ENCODE measurements at regions not wholly inside any gene's neighbourhood (a gene's known extent, or its start where the extent isn't known, plus 50 kb on each side); places are given as distances from the start of the nearest gene placed in this dataset.

GRCh38 chr4:24472514-24473308 lies 111.6 kb downstream of the DHX15 start:
- Histone ChIP-seq H3K4me3 (ENCODE audit: insufficient read depth, low read length, poor library complexity, severe bottlenecking) (peak overlapping the region; percentile 56), H2AFZ (ENCODE audit: low read depth, low read length, severe bottlenecking) (peak overlapping the region; percentile 82), H4K20me1 (ENCODE audit: low read depth, low read length) (no peaks in the 10 kb centered on the region)

GRCh38 chr4:24472161-24472510 lies 112.2 kb downstream of the DHX15 start:
- Histone ChIP-seq H3K4me2 (ENCODE audit: low read depth, low read length, poor library complexity, severe bottlenecking) (peak overlapping the region; percentile 74), H3K27me3 (ENCODE audit: low read length) (no peaks in the 10 kb centered on the region), H3K9ac (ENCODE audit: low read length) (peak overlapping the region; percentile 50), H4K20me1 (ENCODE audit: low read depth, low read length) (no peaks in the 10 kb centered on the region), H2AFZ (ENCODE audit: low read depth, low read length, severe bottlenecking) (peak overlapping the region; percentile 82), H3K9me2 (replicated peaks; ENCODE audit: insufficient read depth, low read length) (no peaks in the 10 kb centered on the region), H3F3A (ENCODE audit: insufficient read depth) (no peaks in the 10 kb centered on the region), H3K9me3 (ENCODE audit: insufficient read depth, low read length) (no peaks in the 10 kb centered on the region), H3K4me3 (ENCODE audit: insufficient read depth, low read length, poor library complexity, severe bottlenecking) (peak overlapping the region; percentile 56), H3K79me2 (ENCODE audit: insufficient read depth, low read length) (no peaks in the 10 kb centered on the region), H3K36me3 (ENCODE audit: low read length) (no peaks in the 10 kb centered on the region), H3K27ac (ENCODE audit: low read depth, low read length) (no peak overlapping the region)
- TF ChIP-seq CTCF (IDR thresholded peaks at IDR 0.05; ENCODE audit: insufficient read depth, low read length, poor library complexity, severe bottlenecking) (no peak), EZH2phosphoT487 (conservative IDR thresholded peaks at IDR 0.05; ENCODE audit: low read length) (no peak)

More at GRCh38 chr4:24472514-24473308, 111.6 kb downstream of the DHX15 start:
- no peaks in the 10 kb centered on the region for H3K9me2 ChIP-seq (replicated peaks; ENCODE audit: insufficient read depth, low read length)
- no peaks in the 10 kb centered on the region for H3K27me3 ChIP-seq (ENCODE audit: low read length)
- no peaks in the 10 kb centered on the region for H3K79me2 ChIP-seq (ENCODE audit: insufficient read depth, low read length)
- TF ChIP-seq CTCF (IDR thresholded peaks at IDR 0.05; ENCODE audit: insufficient read depth, low read length, poor library complexity, severe bottlenecking) (peak; percentile 59), EZH2phosphoT487 (conservative IDR thresholded peaks at IDR 0.05; ENCODE audit: low read length) (0 out of 2 replicates have a peak, but pooled peaks have one; percentile 14)
- peak overlapping the region; percentile 74 for H3K4me2 ChIP-seq (ENCODE audit: low read depth, low read length, poor library complexity, severe bottlenecking)
- H3K9ac ChIP-seq (ENCODE audit: low read length): peak overlapping the region; percentile 50
- no peaks in the 10 kb centered on the region for H3K36me3 ChIP-seq (ENCODE audit: low read length)
- no peak overlapping the region for H3K27ac ChIP-seq (ENCODE audit: low read depth, low read length)
- H3K9me3 ChIP-seq (ENCODE audit: insufficient read depth, low read length): no peaks in the 10 kb centered on the region
- H3F3A ChIP-seq (ENCODE audit: insufficient read depth): no peaks in the 10 kb centered on the region

GRCh38 chr4:24471486-24472160 lies 112.7 kb downstream of the DHX15 start:
- TF ChIP-seq EZH2phosphoT487 (conservative IDR thresholded peaks at IDR 0.05; ENCODE audit: low read length) (no peak), CTCF (IDR thresholded peaks at IDR 0.05; ENCODE audit: insufficient read depth, low read length, poor library complexity, severe bottlenecking) (no peak)
- Histone ChIP-seq H3K9ac (ENCODE audit: low read length) (no peak overlapping the region), H2AFZ (ENCODE audit: low read depth, low read length, severe bottlenecking) (peak overlapping the region; percentile 82)

More at GRCh38 chr4:24471486-24472160, 112.7 kb downstream of the DHX15 start:
- H3K9me3 ChIP-seq (ENCODE audit: insufficient read depth, low read length): no peaks in the 10 kb centered on the region
- H3K27me3 ChIP-seq (ENCODE audit: low read length): no peaks in the 10 kb centered on the region
- no peaks in the 10 kb centered on the region for H3K79me2 ChIP-seq (ENCODE audit: insufficient read depth, low read length)
- no peaks in the 10 kb centered on the region for H4K20me1 ChIP-seq (ENCODE audit: low read depth, low read length)
- no peaks in the 10 kb centered on the region for H3K36me3 ChIP-seq (ENCODE audit: low read length)
- H3K9me2 ChIP-seq (replicated peaks; ENCODE audit: insufficient read depth, low read length): no peaks in the 10 kb centered on the region
- peak overlapping the region; percentile 74 for H3K4me2 ChIP-seq (ENCODE audit: low read depth, low read length, poor library complexity, severe bottlenecking)
- H3K27ac ChIP-seq (ENCODE audit: low read depth, low read length): no peak overlapping the region
- no peaks in the 10 kb centered on the region for H3F3A ChIP-seq (ENCODE audit: insufficient read depth)
- H3K4me3 ChIP-seq (ENCODE audit: insufficient read depth, low read length, poor library complexity, severe bottlenecking): peak overlapping the region; percentile 56

Measured in SU-DHL-6 (cell line).